ENCODE measurements at regions not wholly inside any gene's neighbourhood (a gene's known extent, or its start where the extent isn't known, plus 50 kb on each side); places are given as distances from the start of the nearest gene placed in this dataset.

DNA sequence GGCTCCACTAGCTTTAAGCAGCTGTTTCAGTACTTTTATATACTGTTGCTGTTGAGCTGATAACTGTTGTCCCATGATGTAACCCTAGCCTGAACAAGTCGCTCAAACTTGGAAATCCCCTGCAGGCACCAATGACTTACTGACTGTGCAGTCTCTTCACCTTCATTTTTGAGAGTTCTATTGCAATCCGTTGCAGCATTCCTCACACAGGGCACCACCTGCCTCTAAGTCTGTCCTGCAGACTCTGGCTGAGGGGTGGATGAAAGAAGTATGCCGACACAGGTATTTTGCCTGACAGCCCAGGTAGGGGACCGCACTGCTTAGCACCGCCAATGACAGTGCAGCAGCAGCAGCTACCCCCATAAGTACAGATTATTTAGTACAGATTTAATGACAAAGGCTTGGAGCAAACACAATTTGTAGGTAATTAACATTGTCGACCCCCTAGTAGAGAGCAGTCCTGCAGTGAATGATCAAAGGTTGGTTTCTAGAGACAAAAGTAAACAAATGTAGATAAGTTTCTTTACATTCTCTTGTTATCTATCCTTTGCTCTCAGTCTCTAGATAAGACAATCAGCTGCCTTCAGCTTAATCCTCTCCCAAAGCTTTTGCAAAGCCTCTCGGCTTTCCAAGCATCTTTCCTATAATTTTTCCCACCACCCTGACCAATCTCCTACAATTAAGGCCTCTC lies 205.0 kb downstream of the PABPC4L start:
- no peak overlapping the region for H3K4me3 ChIP-seq
- no peaks in the 10 kb centered on the region for H3K36me3 ChIP-seq (replicated peaks)
- no peaks in the 10 kb centered on the region for H3K9me3 ChIP-seq
- peaks cover 2% of the 10 kb centered on the region; the same call in 1 of the 2 replicates for H3K4me1 ChIP-seq
- H3K27me3 ChIP-seq (ENCODE audit: low read depth) = no peaks in the 10 kb centered on the region
- in situ Hi-C loops (cut with MboI; ENCODE audit: low sequenced_read_pairs) = no loop called here
- no peak for DNase-seq (ENCODE audit: low spot score in 2 of 2)

GRCh38 chr4:133995243-133995960 lies 206.2 kb downstream of the PABPC4L start:
- DNase-seq (ENCODE audit: low spot score in 2 of 2) = no peak
- in situ Hi-C loops (cut with MboI; ENCODE audit: low sequenced_read_pairs) = no loop called here
- Histone ChIP-seq H3K9me3 (no peaks in the 10 kb centered on the region), H3K27me3 (ENCODE audit: low read depth) (no peaks in the 10 kb centered on the region), H3K36me3 (replicated peaks) (no peaks in the 10 kb centered on the region), H3K4me1 (peaks cover 2% of the 10 kb centered on the region; the same call in 1 of the 2 replicates), H3K4me3 (no peak overlapping the region)

- in situ Hi-C loops (cut with MboI; ENCODE audit: low sequenced_read_pairs) = no loop called here
- no peaks in the 10 kb centered on the region for H3K36me3 ChIP-seq (replicated peaks)
- no peaks in the 10 kb centered on the region for H3K4me1 ChIP-seq
- no peak overlapping the region for H3K4me3 ChIP-seq
- no peaks in the 10 kb centered on the region for H3K27me3 ChIP-seq (ENCODE audit: low read depth)
- H3K9me3 ChIP-seq = no peaks in the 10 kb centered on the region
- DNase-seq (ENCODE audit: low spot score in 2 of 2) = no peak
Measured at GRCh38 chr4:133982533-133983224, 218.9 kb downstream of the PABPC4L start.

GRCh38 chr4:133981327-133981726 lies 220.3 kb downstream of the PABPC4L start:
- Histone ChIP-seq H3K27me3 (ENCODE audit: low read depth) (no peaks in the 10 kb centered on the region), H3K4me1 (no peaks in the 10 kb centered on the region), H3K9me3 (no peaks in the 10 kb centered on the region), H3K36me3 (replicated peaks) (no peaks in the 10 kb centered on the region), H3K4me3 (no peak overlapping the region)
- DNase-seq (ENCODE audit: low spot score in 2 of 2) = no peak
- in situ Hi-C loops (cut with MboI; ENCODE audit: low sequenced_read_pairs) = no loop called here

DNA sequence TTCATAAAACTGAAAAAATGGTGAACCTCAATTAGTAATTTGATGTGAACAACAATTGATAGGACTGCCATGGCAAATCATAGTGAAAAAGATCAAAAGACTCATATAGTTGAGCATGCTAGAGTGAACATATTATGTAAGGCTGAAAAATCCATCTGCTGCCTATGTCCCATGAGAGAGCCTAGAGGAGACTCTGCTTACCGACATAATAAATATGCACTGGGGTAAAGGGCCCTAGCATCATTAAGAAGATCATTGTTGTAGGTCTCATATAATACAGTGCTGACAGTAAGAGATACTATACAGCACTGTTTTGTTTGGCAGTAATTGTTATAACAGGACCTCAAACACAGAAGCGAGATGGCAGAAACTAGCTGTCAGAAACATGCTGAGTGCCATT lies 229.0 kb downstream of the PABPC4L start:
- no peak for DNase-seq (ENCODE audit: low spot score in 2 of 2)
- Histone ChIP-seq H3K27me3 (ENCODE audit: low read depth) (no peaks in the 10 kb centered on the region), H3K36me3 (replicated peaks) (no peaks in the 10 kb centered on the region), H3K4me1 (no peaks in the 10 kb centered on the region), H3K9me3 (no peaks in the 10 kb centered on the region), H3K4me3 (no peak overlapping the region)
- in situ Hi-C loops (cut with MboI; ENCODE audit: low sequenced_read_pairs) = no loop called here

- Histone ChIP-seq H3K4me3 (no peak overlapping the region), H3K27me3 (ENCODE audit: low read depth) (no peaks in the 10 kb centered on the region), H3K4me1 (no peaks in the 10 kb centered on the region), H3K9me3 (peaks cover 3% of the 10 kb centered on the region; the same call in 1 of the 2 replicates), H3K36me3 (replicated peaks) (no peaks in the 10 kb centered on the region)
- in situ Hi-C loops (cut with MboI; ENCODE audit: low sequenced_read_pairs) = no loop called here
- DNase-seq (ENCODE audit: low spot score in 2 of 2) = peak; percentile 41 to 76
Measured at GRCh38 chr4:133969202-133969848, 232.3 kb downstream of the PABPC4L start.

- in situ Hi-C loops (cut with MboI; ENCODE audit: low sequenced_read_pairs) = no loop called here
- no peaks in the 10 kb centered on the region for H3K27me3 ChIP-seq (ENCODE audit: low read depth)
Measured at GRCh38 chr4:133968174-133968573, 233.4 kb downstream of the PABPC4L start.

GRCh38 chr4:133960975-133961374 lies 240.6 kb downstream of the PABPC4L start:
- Histone ChIP-seq H3K27me3 (ENCODE audit: low read depth) (no peaks in the 10 kb centered on the region), H3K4me1 (no peaks in the 10 kb centered on the region), H3K4me3 (no peak overlapping the region), H3K9me3 (no peaks in the 10 kb centered on the region; the same call in 1 of the 2 replicates), H3K36me3 (replicated peaks) (no peaks in the 10 kb centered on the region)
- DNase-seq (ENCODE audit: low spot score in 2 of 2) = no peak
- in situ Hi-C loops (cut with MboI; ENCODE audit: low sequenced_read_pairs) = no loop called here

More at GRCh38 chr4:133968174-133968573, 233.4 kb downstream of the PABPC4L start:
- Histone ChIP-seq H3K4me3 (no peak overlapping the region), H3K9me3 (peaks cover 3% of the 10 kb centered on the region; the same call in 1 of the 2 replicates), H3K36me3 (replicated peaks) (no peaks in the 10 kb centered on the region), H3K4me1 (no peaks in the 10 kb centered on the region)
- DNase-seq (ENCODE audit: low spot score in 2 of 2) = no peak

DNA sequence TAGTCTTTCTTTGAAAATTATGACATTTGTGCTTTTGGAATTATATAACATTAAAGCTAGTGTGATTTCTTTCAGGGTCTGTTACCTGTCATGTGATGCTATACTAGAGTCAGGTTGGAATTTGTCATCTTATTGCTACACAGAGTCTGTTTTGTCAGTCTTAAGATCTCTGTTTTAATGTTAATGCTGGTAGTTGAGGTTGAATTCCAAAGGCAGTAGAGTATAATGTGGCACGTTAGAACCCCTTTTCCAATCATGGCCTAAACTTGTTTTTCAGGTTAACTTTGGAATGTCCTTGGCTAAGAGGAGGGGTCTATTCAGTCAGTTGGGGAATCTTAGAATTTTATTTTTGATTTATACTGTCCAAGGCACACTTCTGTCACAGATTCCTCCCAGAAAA lies 258.5 kb downstream of the PABPC4L start:
- DNase-seq (ENCODE audit: low spot score in 2 of 2) = no peak
- Histone ChIP-seq H3K9me3 (no peaks in the 10 kb centered on the region), H3K27me3 (ENCODE audit: low read depth) (no peaks in the 10 kb centered on the region), H3K4me1 (no peaks in the 10 kb centered on the region), H3K4me3 (no peak overlapping the region), H3K36me3 (replicated peaks) (no peaks in the 10 kb centered on the region)
- in situ Hi-C loops (cut with MboI; ENCODE audit: low sequenced_read_pairs) = no loop called here

GRCh38 chr4:133938061-133938460 lies 263.5 kb downstream of the PABPC4L start:
- no peaks in the 10 kb centered on the region for H3K36me3 ChIP-seq (replicated peaks)
- no peaks in the 10 kb centered on the region for H3K9me3 ChIP-seq
- in situ Hi-C loops (cut with MboI; ENCODE audit: low sequenced_read_pairs) = no loop called here
- H3K4me1 ChIP-seq = no peaks in the 10 kb centered on the region
- H3K4me3 ChIP-seq = no peak overlapping the region
- no peaks in the 10 kb centered on the region for H3K27me3 ChIP-seq (ENCODE audit: low read depth)
- no peak for DNase-seq (ENCODE audit: low spot score in 2 of 2)

GRCh38 chr4:133929531-133930239 lies 271.9 kb downstream of the PABPC4L start:
- Histone ChIP-seq H3K4me1 (peaks cover 9% of the 10 kb centered on the region; the same call in 1 of the 2 replicates), H3K36me3 (replicated peaks) (no peaks in the 10 kb centered on the region), H3K4me3 (no peak overlapping the region), H3K27me3 (ENCODE audit: low read depth) (no peaks in the 10 kb centered on the region), H3K9me3 (no peaks in the 10 kb centered on the region)
- in situ Hi-C loops (cut with MboI; ENCODE audit: low sequenced_read_pairs) = no loop called here
- no peak for DNase-seq (ENCODE audit: low spot score in 2 of 2)

DNA sequence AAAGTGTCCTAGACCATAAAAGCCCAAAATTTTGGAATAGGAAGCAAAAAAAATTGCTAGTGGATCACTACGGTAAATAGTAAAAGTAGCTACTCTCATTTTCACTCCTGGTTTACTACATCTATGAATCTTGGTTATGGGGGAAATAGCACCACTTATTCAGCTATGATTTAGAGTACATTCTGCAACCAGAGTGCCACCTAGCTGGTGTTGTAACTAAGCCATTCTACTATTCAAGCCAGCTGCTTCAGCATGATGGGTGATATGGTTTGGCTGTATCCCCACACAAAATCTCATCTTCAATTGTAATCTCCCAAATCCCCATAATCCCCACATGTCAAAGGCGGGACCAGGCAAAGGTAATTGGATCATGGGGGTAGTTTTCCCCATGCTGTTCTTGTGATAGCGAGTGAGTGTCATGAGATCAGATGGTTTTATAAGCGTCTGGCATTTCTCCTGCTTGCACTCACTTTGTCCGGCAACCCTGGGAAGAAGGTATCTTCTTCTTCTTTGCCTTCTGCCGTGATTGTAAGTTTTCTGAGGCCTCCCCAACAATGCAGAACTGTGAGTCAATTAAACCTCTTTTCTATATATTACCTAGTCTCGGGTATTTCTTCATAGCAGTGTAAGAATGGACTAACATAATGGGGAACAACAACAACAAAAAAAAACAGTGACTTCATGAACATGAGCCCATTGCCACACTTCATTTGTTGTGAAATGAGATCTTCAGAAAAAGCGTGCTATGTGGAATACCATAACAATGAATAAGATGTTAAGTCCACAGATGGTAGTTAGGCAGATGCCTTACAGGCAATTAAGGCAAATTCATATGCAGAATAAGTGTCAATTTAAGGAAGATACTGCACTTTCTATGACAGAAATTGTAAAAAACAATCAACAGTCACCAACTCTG lies 280.1 kb downstream of the PABPC4L start:
- in situ Hi-C loops (cut with MboI; ENCODE audit: low sequenced_read_pairs) = no loop called here
- no peaks in the 10 kb centered on the region for H3K36me3 ChIP-seq (replicated peaks)
- peaks cover 3% of the 10 kb centered on the region; the same call in 1 of the 2 replicates for H3K9me3 ChIP-seq
- no peak for DNase-seq (ENCODE audit: low spot score in 2 of 2)
- no peak overlapping the region for H3K4me3 ChIP-seq
- H3K4me1 ChIP-seq = peaks cover 9% of the 10 kb centered on the region; the same call in 1 of the 2 replicates
- H3K27me3 ChIP-seq (ENCODE audit: low read depth) = no peaks in the 10 kb centered on the region
